ENCODE measurements at regions not wholly inside any gene's neighbourhood (a gene's known extent, or its start where the extent isn't known, plus 50 kb on each side); places are given as distances from the start of the nearest gene placed in this dataset.
"Not testable (repeated sequence)": the region's sequence is repeated elsewhere in the genome, so short reads cannot be mapped to it uniquely, and the experiment has no call there.

DNA sequence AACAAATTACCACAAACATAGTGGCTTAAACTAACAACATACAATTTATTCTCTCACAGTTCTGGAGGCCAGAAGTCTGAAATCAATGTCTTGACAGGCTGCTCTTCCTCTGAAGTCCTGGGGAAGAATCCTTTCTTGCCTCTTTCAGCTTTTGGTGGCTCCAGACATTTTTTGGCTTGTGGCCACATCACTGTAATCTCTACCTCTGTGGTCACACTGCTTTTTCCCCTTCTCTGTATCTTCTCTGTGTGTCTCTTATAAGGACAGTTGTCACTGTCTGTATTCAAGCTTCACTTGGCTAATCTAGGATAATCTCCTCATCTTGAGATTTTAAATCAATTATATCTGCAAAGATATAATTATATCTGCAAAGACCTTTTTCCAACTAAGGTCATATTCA lies 80.3 kb upstream of the ABHD2 start:
- Histone ChIP-seq H3K27me3 (ENCODE audit: insufficient read depth, low read length) (no peaks in the 10 kb centered on the region), H3K79me2 (ENCODE audit: control insufficient read depth, insufficient read depth, low read length, unreplicated experiment) (no peaks in the 10 kb centered on the region), H3K27ac (ENCODE audit: low read depth, low read length) (no peak overlapping the region), H3K4me1 (ENCODE audit: control insufficient read depth, insufficient read depth, low read length, unreplicated experiment) (no peaks in the 10 kb centered on the region), H2AFZ (ENCODE audit: low read length, unreplicated experiment) (no peak overlapping the region), H3K36me3 (ENCODE audit: insufficient read depth, low read length) (no peaks in the 10 kb centered on the region), H3K4me3 (ENCODE audit: low read depth, low read length) (no peak overlapping the region)

DNA sequence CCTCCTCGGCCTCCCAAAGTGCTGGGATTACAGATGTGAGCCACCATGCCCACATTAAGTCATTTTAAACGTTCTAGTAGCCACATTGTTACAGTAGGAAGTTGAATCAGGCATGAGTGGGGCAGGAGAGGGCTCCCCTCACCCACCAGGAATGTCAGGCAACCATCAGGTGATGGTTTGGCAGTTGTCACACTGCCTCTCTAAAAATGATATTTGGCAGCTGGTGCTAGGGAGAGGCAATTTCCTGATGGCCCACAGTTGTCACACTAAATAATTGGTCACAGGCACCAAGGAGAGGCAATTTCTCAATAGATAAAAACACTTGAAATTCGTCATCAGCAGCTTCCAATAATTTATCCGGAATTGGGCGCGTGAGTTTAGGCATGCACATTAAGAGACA lies 79.2 kb upstream of the ABHD2 start:
- Histone ChIP-seq H3K27ac (ENCODE audit: low read depth, low read length) (no peak overlapping the region), H3K79me2 (ENCODE audit: control insufficient read depth, insufficient read depth, low read length, unreplicated experiment) (no peaks in the 10 kb centered on the region), H3K4me3 (ENCODE audit: low read depth, low read length) (no peak overlapping the region), H3K36me3 (ENCODE audit: insufficient read depth, low read length) (no peaks in the 10 kb centered on the region), H3K4me1 (ENCODE audit: control insufficient read depth, insufficient read depth, low read length, unreplicated experiment) (no peaks in the 10 kb centered on the region), H3K27me3 (ENCODE audit: insufficient read depth, low read length) (no peaks in the 10 kb centered on the region), H2AFZ (ENCODE audit: low read length, unreplicated experiment) (no peak overlapping the region)

DNA sequence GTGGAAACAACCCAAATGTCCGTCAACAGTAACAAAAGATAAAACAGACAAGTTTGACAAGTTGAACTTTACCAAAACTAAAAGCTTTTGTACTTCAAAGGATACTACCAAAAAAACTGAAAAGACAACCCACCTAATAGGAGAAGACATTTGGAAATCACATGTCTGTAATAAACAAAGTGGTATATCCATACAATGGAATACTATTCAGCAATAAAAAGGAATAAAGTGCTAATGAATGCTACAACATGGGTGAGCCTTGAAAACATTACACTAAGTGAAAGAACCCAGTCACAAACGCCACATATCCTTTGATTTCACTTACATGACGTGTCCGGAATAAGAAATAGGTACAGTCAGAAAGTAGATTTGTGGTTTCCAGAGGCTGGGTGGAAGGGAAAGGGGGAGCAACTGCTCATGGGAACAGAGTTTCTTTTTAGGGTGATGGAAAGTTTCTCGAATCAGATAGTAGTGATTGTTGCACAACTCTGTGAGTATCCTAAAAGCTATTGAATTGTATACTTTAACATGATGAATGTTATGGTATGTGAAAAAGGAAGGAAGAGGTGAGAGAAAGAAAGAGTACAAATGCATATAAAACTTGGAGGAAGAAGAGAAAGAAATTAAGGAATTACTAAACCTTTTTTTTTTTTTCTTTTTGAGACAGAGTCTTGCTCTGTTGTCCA lies 72.7 kb upstream of the ABHD2 start:
- no peaks in the 10 kb centered on the region for H3K27me3 ChIP-seq (ENCODE audit: insufficient read depth, low read length)
- no peaks in the 10 kb centered on the region for H3K79me2 ChIP-seq (ENCODE audit: control insufficient read depth, insufficient read depth, low read length, unreplicated experiment)
- no peak overlapping the region for H2AFZ ChIP-seq (ENCODE audit: low read length, unreplicated experiment)
- H3K4me3 ChIP-seq (ENCODE audit: low read depth, low read length), result no peak overlapping the region
- no peaks in the 10 kb centered on the region for H3K36me3 ChIP-seq (ENCODE audit: insufficient read depth, low read length)
- no peak overlapping the region for H3K27ac ChIP-seq (ENCODE audit: low read depth, low read length)
- peaks cover 20% of the 10 kb centered on the region for H3K4me1 ChIP-seq (ENCODE audit: control insufficient read depth, insufficient read depth, low read length, unreplicated experiment)

DNA sequence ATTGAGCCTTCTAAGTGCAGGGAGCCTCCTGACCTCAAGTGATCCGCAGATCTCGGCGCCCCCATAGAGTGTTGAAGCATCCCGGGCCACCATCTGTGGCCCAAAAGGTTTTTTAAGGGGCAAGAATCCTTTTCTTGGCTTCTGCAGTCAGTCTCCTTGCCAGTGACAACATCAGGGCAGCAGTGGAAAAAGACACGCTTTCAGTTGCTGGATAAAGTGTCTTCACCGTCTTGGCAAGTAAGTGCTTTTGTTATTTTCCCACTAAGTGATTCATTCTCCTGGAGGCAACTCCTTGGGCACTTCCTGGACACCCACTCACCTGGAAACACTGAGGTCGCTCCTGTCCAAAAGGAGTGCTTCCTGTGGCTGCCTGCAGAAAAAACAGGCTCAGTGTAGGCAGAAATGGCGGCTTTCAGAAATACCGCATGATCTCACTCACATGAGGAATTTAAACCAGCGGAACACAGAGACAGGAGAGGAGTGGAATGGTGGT lies 71.7 kb upstream of the ABHD2 start:
- Histone ChIP-seq H3K4me1 (ENCODE audit: control insufficient read depth, insufficient read depth, low read length, unreplicated experiment) (peaks cover 20% of the 10 kb centered on the region), H2AFZ (ENCODE audit: low read length, unreplicated experiment) (peak overlapping the region; percentile 88), H3K27ac (ENCODE audit: low read depth, low read length) (peak overlapping the region; percentile 82; the same call in 1 of the 2 replicates), H3K27me3 (ENCODE audit: insufficient read depth, low read length) (no peaks in the 10 kb centered on the region), H3K36me3 (ENCODE audit: insufficient read depth, low read length) (no peaks in the 10 kb centered on the region), H3K79me2 (ENCODE audit: control insufficient read depth, insufficient read depth, low read length, unreplicated experiment) (no peaks in the 10 kb centered on the region), H3K4me3 (ENCODE audit: low read depth, low read length) (no peak overlapping the region)

DNA sequence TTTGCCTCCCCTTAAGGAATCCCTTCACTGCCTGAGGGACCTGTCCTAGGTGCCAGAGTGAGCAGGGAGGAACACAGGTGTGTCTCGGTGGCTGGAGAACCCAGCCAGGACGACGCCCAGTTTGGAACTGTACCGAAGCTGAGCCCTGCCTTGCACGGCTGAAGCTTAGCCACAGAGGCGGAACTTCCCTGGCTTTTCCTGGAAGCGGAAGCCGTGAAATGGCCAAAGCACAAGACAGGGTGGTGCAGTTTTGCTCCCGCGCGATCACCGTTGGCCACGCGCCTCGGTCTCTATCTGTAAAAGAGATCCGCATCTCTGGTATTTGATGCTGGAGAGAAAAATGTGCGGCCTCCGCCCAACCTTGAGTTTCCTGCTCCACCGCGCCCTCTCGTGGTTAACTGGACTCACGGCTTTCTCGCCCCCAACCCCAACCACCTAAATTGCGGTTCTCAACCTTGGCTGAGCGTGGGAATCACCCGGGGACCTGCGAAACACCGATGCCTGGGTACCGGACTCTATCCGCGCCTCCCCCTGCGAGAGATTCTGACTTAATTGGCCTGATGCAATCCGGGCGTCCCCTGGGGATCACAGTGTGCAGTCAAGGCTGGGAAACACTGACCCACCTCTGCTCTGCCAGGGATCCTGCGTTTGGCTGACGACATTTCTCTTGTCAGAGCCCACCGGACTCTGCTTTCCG lies 70.7 kb upstream of the ABHD2 start:
- H2AFZ ChIP-seq (ENCODE audit: low read length, unreplicated experiment), result peak overlapping the region; percentile 88
- no peaks in the 10 kb centered on the region for H3K36me3 ChIP-seq (ENCODE audit: insufficient read depth, low read length)
- H3K27ac ChIP-seq (ENCODE audit: low read depth, low read length), result peak overlapping the region; percentile 82
- no peaks in the 10 kb centered on the region for H3K79me2 ChIP-seq (ENCODE audit: control insufficient read depth, insufficient read depth, low read length, unreplicated experiment)
- no peaks in the 10 kb centered on the region for H3K27me3 ChIP-seq (ENCODE audit: insufficient read depth, low read length)
- peaks cover 20% of the 10 kb centered on the region for H3K4me1 ChIP-seq (ENCODE audit: control insufficient read depth, insufficient read depth, low read length, unreplicated experiment)
- peak overlapping the region; percentile 77 for H3K4me3 ChIP-seq (ENCODE audit: low read depth, low read length)

DNA sequence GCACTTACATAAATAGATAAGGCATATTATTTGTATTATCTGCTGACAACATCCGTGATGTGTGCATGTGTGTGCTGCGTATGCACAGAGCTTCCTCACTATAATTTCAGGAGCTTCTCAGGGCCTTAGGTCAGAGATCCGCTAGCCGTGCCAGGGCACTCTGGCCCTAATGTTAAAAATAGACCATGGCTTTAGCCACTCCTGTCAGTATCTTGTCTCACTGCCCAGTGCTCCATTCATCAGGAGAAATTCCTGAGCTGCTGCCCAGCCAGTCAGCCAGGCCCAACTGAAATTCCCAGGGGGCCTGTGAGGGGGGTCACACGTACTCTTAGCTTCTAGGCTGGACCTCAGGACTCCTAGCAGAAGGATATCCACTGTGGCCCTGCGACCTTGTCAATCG lies 70.0 kb upstream of the ABHD2 start:
- Histone ChIP-seq H3K4me1 (ENCODE audit: control insufficient read depth, insufficient read depth, low read length, unreplicated experiment) (peaks cover 20% of the 10 kb centered on the region), H3K27ac (ENCODE audit: low read depth, low read length) (peak overlapping the region; percentile 82), H3K27me3 (ENCODE audit: insufficient read depth, low read length) (no peaks in the 10 kb centered on the region), H2AFZ (ENCODE audit: low read length, unreplicated experiment) (peak overlapping the region; percentile 88), H3K36me3 (ENCODE audit: insufficient read depth, low read length) (no peaks in the 10 kb centered on the region), H3K4me3 (ENCODE audit: low read depth, low read length) (peak overlapping the region; percentile 77), H3K79me2 (ENCODE audit: control insufficient read depth, insufficient read depth, low read length, unreplicated experiment) (no peaks in the 10 kb centered on the region)

DNA sequence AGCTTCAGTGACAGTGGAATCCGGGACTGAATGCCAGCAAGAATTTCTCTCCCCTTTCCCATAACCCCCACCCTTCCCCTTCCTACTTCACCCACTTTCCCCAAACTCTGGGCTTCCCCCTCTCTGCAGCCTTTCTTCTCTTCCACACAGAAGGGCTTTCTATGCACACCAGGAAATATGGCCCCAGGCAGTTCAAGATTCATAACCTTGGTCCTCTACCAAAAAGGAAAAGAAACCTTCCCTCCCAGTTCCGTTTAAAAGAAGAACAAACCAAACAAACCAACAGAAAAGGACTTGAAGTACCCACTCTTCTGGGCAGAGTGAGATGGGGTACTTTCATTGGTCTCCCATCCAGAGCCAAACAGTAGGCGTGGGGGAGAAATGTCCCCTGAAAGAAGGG lies 68.8 kb upstream of the ABHD2 start:
- Histone ChIP-seq H2AFZ (ENCODE audit: low read length, unreplicated experiment) (no peak overlapping the region), H3K4me3 (ENCODE audit: low read depth, low read length) (no peak overlapping the region), H3K27ac (ENCODE audit: low read depth, low read length) (no peak overlapping the region)

DNA sequence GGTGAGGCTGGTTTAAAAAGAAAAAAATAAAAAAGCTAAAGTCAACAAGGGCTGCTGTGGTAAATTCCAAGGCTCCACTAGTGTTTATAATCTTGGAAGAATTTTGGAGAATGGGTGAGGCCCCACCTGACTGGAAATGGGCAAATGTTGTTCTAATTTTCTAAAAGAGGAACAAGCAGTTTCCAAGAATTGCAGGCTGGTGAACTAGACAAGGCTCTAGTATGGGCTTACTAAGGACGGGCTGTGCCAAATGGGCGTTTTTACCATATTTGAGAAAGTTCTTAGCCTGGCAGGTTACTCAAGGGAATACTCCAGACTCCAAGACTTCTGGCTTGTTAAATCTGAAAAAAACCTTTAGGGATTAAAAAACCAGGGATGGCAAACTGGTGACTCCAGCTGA lies 67.0 kb upstream of the ABHD2 start:
- H3K4me3 ChIP-seq (ENCODE audit: low read depth, low read length), result no peak overlapping the region
- H3K79me2 ChIP-seq (ENCODE audit: control insufficient read depth, insufficient read depth, low read length, unreplicated experiment), result no peaks in the 10 kb centered on the region
- no peaks in the 10 kb centered on the region for H3K27me3 ChIP-seq (ENCODE audit: insufficient read depth, low read length)
- no peaks in the 10 kb centered on the region for H3K36me3 ChIP-seq (ENCODE audit: insufficient read depth, low read length)
- H3K27ac ChIP-seq (ENCODE audit: low read depth, low read length), result no peak overlapping the region
- H2AFZ ChIP-seq (ENCODE audit: low read length, unreplicated experiment), result no peak overlapping the region
- peaks cover 20% of the 10 kb centered on the region for H3K4me1 ChIP-seq (ENCODE audit: control insufficient read depth, insufficient read depth, low read length, unreplicated experiment)

More for the DNA sequence above, 68.8 kb upstream of the ABHD2 start:
- no peaks in the 10 kb centered on the region for H3K79me2 ChIP-seq (ENCODE audit: control insufficient read depth, insufficient read depth, low read length, unreplicated experiment)
- peaks cover 20% of the 10 kb centered on the region for H3K4me1 ChIP-seq (ENCODE audit: control insufficient read depth, insufficient read depth, low read length, unreplicated experiment)
- no peaks in the 10 kb centered on the region for H3K27me3 ChIP-seq (ENCODE audit: insufficient read depth, low read length)
- no peaks in the 10 kb centered on the region for H3K36me3 ChIP-seq (ENCODE audit: insufficient read depth, low read length)

DNA sequence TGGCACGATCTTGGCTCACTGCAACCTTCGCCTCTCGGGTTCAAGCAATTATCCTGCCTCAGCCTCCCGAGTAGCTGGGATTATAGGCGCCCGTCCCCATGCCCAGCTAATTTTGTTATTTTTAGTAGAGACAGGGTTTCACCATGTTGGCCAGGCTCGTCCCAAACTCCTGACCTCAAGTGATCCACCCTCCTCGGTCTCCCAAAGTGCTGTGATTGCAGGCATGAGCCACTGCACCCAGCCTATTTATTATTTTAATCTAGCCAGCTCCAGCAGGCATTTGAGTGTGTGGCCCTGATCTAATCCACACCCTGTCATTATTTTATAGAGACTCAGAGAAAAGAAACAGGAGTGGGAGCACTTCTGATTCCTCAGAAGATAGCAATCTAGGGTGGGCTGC lies 66.4 kb upstream of the ABHD2 start:
- peaks cover 14% of the 10 kb centered on the region for H3K4me1 ChIP-seq (ENCODE audit: control insufficient read depth, insufficient read depth, low read length, unreplicated experiment)
- H3K27me3 ChIP-seq (ENCODE audit: insufficient read depth, low read length); H3K4me3 ChIP-seq (ENCODE audit: low read depth, low read length); H3K36me3 ChIP-seq (ENCODE audit: insufficient read depth, low read length); H3K79me2 ChIP-seq (ENCODE audit: control insufficient read depth, insufficient read depth, low read length, unreplicated experiment); H2AFZ ChIP-seq (ENCODE audit: low read length, unreplicated experiment); H3K27ac ChIP-seq (ENCODE audit: low read depth, low read length): not testable (repeated sequence)

DNA sequence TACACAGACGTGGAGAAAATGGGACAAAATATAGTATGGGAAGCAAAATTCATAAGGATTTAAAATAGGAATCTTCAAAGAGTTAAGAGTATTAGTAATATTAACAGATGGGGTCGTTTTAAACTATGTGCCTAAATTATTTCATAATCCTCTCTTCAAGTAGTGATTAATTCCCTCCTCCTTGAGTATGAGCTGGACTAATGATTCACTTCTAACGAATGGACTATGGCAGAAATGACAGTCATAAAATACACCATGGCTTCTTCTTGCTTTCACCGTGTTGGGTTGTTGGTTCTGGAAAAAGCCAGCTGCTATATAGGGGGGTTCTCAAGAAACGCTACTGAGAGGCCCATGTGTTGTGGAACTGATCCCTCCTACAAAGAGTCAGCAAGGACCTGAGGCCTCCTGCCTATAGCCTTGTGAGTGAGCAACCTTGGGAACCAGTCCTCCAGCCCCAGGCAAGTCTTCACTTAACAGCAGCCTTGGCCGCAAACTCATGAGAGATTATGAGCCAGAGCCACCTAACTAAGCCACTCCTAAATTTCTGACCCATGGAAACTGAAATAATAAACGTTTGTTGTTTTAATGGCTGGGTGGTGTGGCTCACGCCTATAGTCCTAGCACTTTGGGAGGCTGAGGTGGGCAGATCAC lies 64.8 kb upstream of the ABHD2 start:
- no peak overlapping the region for H2AFZ ChIP-seq (ENCODE audit: low read length, unreplicated experiment)
- H3K36me3 ChIP-seq (ENCODE audit: insufficient read depth, low read length), result no peaks in the 10 kb centered on the region
- H3K27me3 ChIP-seq (ENCODE audit: insufficient read depth, low read length), result no peaks in the 10 kb centered on the region
- H3K79me2 ChIP-seq (ENCODE audit: control insufficient read depth, insufficient read depth, low read length, unreplicated experiment), result no peaks in the 10 kb centered on the region
- H3K4me3 ChIP-seq (ENCODE audit: low read depth, low read length), result no peak overlapping the region
- H3K27ac ChIP-seq (ENCODE audit: low read depth, low read length), result no peak overlapping the region
- H3K4me1 ChIP-seq (ENCODE audit: control insufficient read depth, insufficient read depth, low read length, unreplicated experiment), result peaks cover 1% of the 10 kb centered on the region

All from ACC112 (cell line).